HepG2 (cell line): ENCODE measurements at regions not wholly inside any gene's neighbourhood (a gene's known extent, or its start where the extent isn't known, plus 50 kb on each side); places are given as distances from the start of the nearest gene placed in this dataset.

Experiments
- ATAC-seq: fragments of 200-7000 bp; cut with Tn5 transposase; 3 replicates; pipeline ENCODE4 v1.9.1; 2020; ENCODE audit warnings: mild to moderate bottlenecking, moderate library complexity
- BruUV-seq: library from RNA; stranded (reverse); fragments of 400-500 nt; replicated peaks from 2 replicates; lab custom pipeline; 2021; lab: Mats Ljungman, UMichigan
- CTCF ChIA-PET: fragments of 300-600 bp; formaldehyde crosslinking; extraction: SDS; loops from one replicate; lab custom pipeline; 2021; ENCODE audit warnings: low total read pairs, inconsistent platforms, low intra/inter-chr PET ratio; lab: Yijun Ruan, JAX
- POLR2A ChIA-PET: fragments of 350-600 bp; sonication (Branson Sonifier 250); formaldehyde crosslinking; loops from one replicate; lab custom pipeline; 2020; ENCODE audit warnings: antibody characterized with exemption, inconsistent platforms; lab: Yijun Ruan, JAX
- DNase-seq: peaks from one replicate; pipeline ENCODE4 v3.0.0-alpha.2; 2015; ENCODE audit warnings: low spot score
- FAIRE-seq: peaks from 3 replicates; lab custom pipeline; 2011; peaks lifted over from hg19 to GRCh38; lab: Jason Lieb, UNC
- H2AFZ ChIP-seq: one replicate; pipeline ENCODE4 v1.6.1; 2011; ENCODE audit warnings: low read length, inconsistent platforms
- H3K27ac ChIP-seq: fragments of 300-600 bp; 3 replicates; pipeline ENCODE4 v1.8.0; 2011; ENCODE audit warnings: mixed run types, mild to moderate bottlenecking, mixed read lengths, low read length, inconsistent platforms; ENCODE audit not compliant: insufficient read depth; ENCODE audit errors: extremely low read length
- H3K27me3 ChIP-seq, 2 experiments: fragments of 200-600 bp in 1 of 2; 2 replicates in 1 of 2; 3 replicates in 1 of 2; pipeline versions ENCODE4 v1.6.0 to v1.8.0; 2011; ENCODE audit warnings: low read length in 2 of 2, mild to moderate bottlenecking in 2 of 2, moderate library complexity in 2 of 2, inconsistent platforms in 1 of 2; ENCODE audit not compliant: insufficient read depth in 2 of 2, control insufficient read depth in 1 of 2
- H3K36me3 ChIP-seq, 2 experiments: fragments of 200-600 bp in 1 of 2; replicated peaks in 1 of 2; 2 replicates in 1 of 2; 3 replicates in 1 of 2; pipeline versions ENCODE4 v1.5.1 to v1.8.0; 2011; ENCODE audit warnings: low read length in 2 of 2, inconsistent platforms in 1 of 2; ENCODE audit not compliant: insufficient read depth in 2 of 2, control insufficient read depth in 1 of 2
- H3K4me1 ChIP-seq: 2 replicates; pipeline ENCODE4 v1.5.1; 2012; ENCODE audit warnings: low read length, inconsistent platforms; ENCODE audit not compliant: insufficient read depth
- H3K4me2 ChIP-seq: 2 replicates; pipeline ENCODE4 v1.6.0; 2011; ENCODE audit warnings: low read depth, low read length, inconsistent platforms
- H3K4me3 ChIP-seq, 3 experiments: fragments of 200-600 bp in 1 of 3; sonication (generic), shearing (Covaris generic) in 1 of 3; replicated peaks in 1 of 3; 2 replicates each; pipeline ENCODE4 v1.5.1; 2011 to 2016; ENCODE audit warnings: low read length in 3 of 3, inconsistent platforms in 2 of 3, low read depth in 2 of 3, mild to moderate bottlenecking in 2 of 3, control low read depth in 1 of 3, mixed read lengths in 1 of 3; ENCODE audit not compliant: insufficient read depth in 1 of 3
- H3K79me2 ChIP-seq: one replicate; pipeline ENCODE4 v1.6.1; 2011; ENCODE audit warnings: low read length, inconsistent platforms; ENCODE audit not compliant: insufficient read depth
- H3K9ac ChIP-seq: 2 replicates; pipeline ENCODE4 v1.6.0; 2011; ENCODE audit warnings: mild to moderate bottlenecking, low read depth, low read length, inconsistent platforms; ENCODE audit not compliant: insufficient read depth
- H3K9me3 ChIP-seq: 2 replicates; pipeline ENCODE4 v1.5.1; 2012; ENCODE audit warnings: mild to moderate bottlenecking, low read length
- H4K20me1 ChIP-seq: 2 replicates; pipeline ENCODE4 v1.6.0; 2011; ENCODE audit warnings: inconsistent platforms, mild to moderate bottlenecking, low read length, moderate library complexity; ENCODE audit not compliant: insufficient read depth
- AKNA ChIP-seq: sonication (generic); formaldehyde crosslinking; IDR thresholded peaks from 2 replicates; pipeline ENCODE4 v1.4.0; 2020; ENCODE audit warnings: missing genetic modification reagents, borderline replicate concordance
- CEBPG ChIP-seq: IDR thresholded peaks from 2 replicates; pipeline ENCODE4 v1.6.1; 2016
- CHCHD3 ChIP-seq: sonication (generic); formaldehyde crosslinking; IDR thresholded peaks from 2 replicates; pipeline ENCODE4 v1.8.0; 2022; ENCODE audit warnings: mild to moderate bottlenecking, missing genetic modification reagents, moderate library complexity
- ELF3 ChIP-seq: IDR thresholded peaks from 2 replicates; pipeline ENCODE4 v1.6.1; 2016; ENCODE audit warnings: missing genetic modification reagents, missing compliant biosample characterization
- GLMP ChIP-seq: sonication (generic); formaldehyde crosslinking; IDR thresholded peaks from 2 replicates; pipeline ENCODE4 v1.9.0; 2021; ENCODE audit warnings: missing genetic modification reagents, mild to moderate bottlenecking, borderline replicate concordance
- HIVEP1 ChIP-seq: sonication (generic); formaldehyde crosslinking; IDR thresholded peaks from 2 replicates; pipeline ENCODE4 v1.4.0; 2020; ENCODE audit warnings: mild to moderate bottlenecking, missing genetic modification reagents
- KAT8 ChIP-seq: IDR thresholded peaks from 2 replicates; pipeline ENCODE4 v1.6.1; 2016; ENCODE audit warnings: missing genetic modification reagents, missing compliant biosample characterization
- MIXL1 ChIP-seq: IDR thresholded peaks from 2 replicates; pipeline ENCODE4 v1.6.1; 2016
- MTF2 ChIP-seq: sonication (generic); formaldehyde crosslinking; IDR thresholded peaks from 2 replicates; pipeline ENCODE4 v1.5.0; 2020; ENCODE audit warnings: missing genetic modification reagents, borderline replicate concordance
- MYNN ChIP-seq: sonication (generic); formaldehyde crosslinking; IDR thresholded peaks from 2 replicates; pipeline ENCODE4 v1.4.0; 2020; ENCODE audit warnings: mild to moderate bottlenecking, low read depth, missing genetic modification reagents
- NFATC3 ChIP-seq: sonication (generic); formaldehyde crosslinking; IDR thresholded peaks from 2 replicates; pipeline ENCODE4 v1.5.1; 2020; ENCODE audit warnings: mild to moderate bottlenecking, missing genetic modification reagents
- SMYD3 ChIP-seq: sonication (generic); formaldehyde crosslinking; IDR thresholded peaks from 2 replicates; pipeline ENCODE4 v1.8.1; 2023; ENCODE audit warnings: mild to moderate bottlenecking, missing genetic modification reagents
- TRIM22 ChIP-seq: fragments of 450-650 bp; IDR thresholded peaks from 2 replicates; pipeline ENCODE4 v1.6.1; 2017
- YEATS2 ChIP-seq: sonication (generic); formaldehyde crosslinking; IDR thresholded peaks from 2 replicates; pipeline ENCODE4 v1.4.0; 2020; ENCODE audit warnings: missing genetic modification reagents, borderline replicate concordance
- ZBTB37 ChIP-seq: sonication (generic); formaldehyde crosslinking; IDR thresholded peaks from 2 replicates; pipeline ENCODE4 v1.4.0; 2020; ENCODE audit warnings: mild to moderate bottlenecking, missing genetic modification reagents
- ZKSCAN5 ChIP-seq: sonication (generic); formaldehyde crosslinking; IDR thresholded peaks from 2 replicates; pipeline ENCODE4 v1.5.1; 2020; ENCODE audit warnings: mild to moderate bottlenecking, missing genetic modification reagents
- ZNF549 ChIP-seq: sonication (generic); formaldehyde crosslinking; IDR thresholded peaks from 2 replicates; pipeline ENCODE4 v1.5.0; 2020; ENCODE audit warnings: missing genetic modification reagents
- ZNF883 ChIP-seq: sonication (generic); formaldehyde crosslinking; IDR thresholded peaks from 2 replicates; pipeline ENCODE4 v1.5.1; 2020; ENCODE audit warnings: mild to moderate bottlenecking, missing genetic modification reagents; ENCODE audit errors: not compliant biosample characterization
- WGBS: methylation state at CpG from one replicate; pipeline ENCODE4 v1.1.6; 2017; ENCODE audit warnings: low lambda C conversion rate; 5-methylcytosine and 5-hydroxymethylcytosine counted together
- in situ Hi-C: cut with HindIII; loops from 2 replicates; pipeline ENCODE4 v1.10.0; 2017; ENCODE audit warnings: low pct_unique_long_range_greater_than_20kb; ENCODE audit not compliant: extremely low pct_ligation_motif_present
- intact Hi-C: fragments of 100-400 bp; cut with micrococcal nuclease; formaldehyde crosslinking; loops from one replicate; pipeline ENCODE4 v1.10.0; 2022; ENCODE audit not compliant: unreplicated experiment

GRCh38 chr13:56110751-56111150 lies 1030.0 kb upstream of the PRR20A start (continued):
- TF ChIP-seq HIVEP1 (no peak), GLMP (no peak), ZNF549 (CRISPR knock-in tag) (no peak), ZNF883 (CRISPR knock-in tag) (no peak), SMYD3 (CRISPR knock-in tag) (no peak), YEATS2 (CRISPR knock-in tag) (no peak), AKNA (CRISPR knock-in tag) (no peak)

- H3K9ac ChIP-seq, result no peak overlapping the region
- no peak for ATAC-seq
- H3K36me3 ChIP-seq, result no peaks in the 10 kb centered on the region
- no peak for FAIRE-seq
- DNase-seq, result no peak
- ChIA-PET CTCF (no interaction called here), POLR2A (no interaction called here)
- no peaks in the 10 kb centered on the region for H4K20me1 ChIP-seq
- H3K27ac ChIP-seq, result no peak overlapping the region
- in situ Hi-C loops (no loop called here), intact Hi-C loops (no loop called here)
- H3K4me3 ChIP-seq, result no peak overlapping the region
- no peaks in the 10 kb centered on the region for H3K79me2 ChIP-seq
- no peak overlapping the region for H2AFZ ChIP-seq
- H3K9me3 ChIP-seq, result peaks cover 65% of the 10 kb centered on the region
- no peaks in the 10 kb centered on the region for H3K27me3 ChIP-seq
- BruUV-seq, result no TSS peak
- H3K4me2 ChIP-seq, result no peak overlapping the region
- 4% methylated on average over 3 of the region's 3 CpGs for WGBS
- H3K4me1 ChIP-seq, result no peaks in the 10 kb centered on the region
- TF ChIP-seq MYNN (CRISPR knock-in tag), result no peak
- TF ChIP-seq CHCHD3 (CRISPR knock-in tag), result no peak
- no peak for TF ChIP-seq ZBTB37 (CRISPR knock-in tag)
- TF ChIP-seq NFATC3 (CRISPR knock-in tag), result no peak
- no peak for TF ChIP-seq MTF2 (CRISPR knock-in tag)
- no peak for TF ChIP-seq TRIM22
- no peak for TF ChIP-seq ZKSCAN5 (CRISPR knock-in tag)
- TF ChIP-seq ELF3 (CRISPR knock-in tag), result no peak
- TF ChIP-seq KAT8 (CRISPR knock-in tag), result no peak
- no peak for TF ChIP-seq MIXL1 (CRISPR knock-in tag)
- no peak for TF ChIP-seq CEBPG
These were observed 1006.2 kb upstream of the PRR20A start for GRCh38 chr13:56134524-56134923.
